ENCODE measurements at regions not wholly inside any gene's neighbourhood (a gene's known extent, or its start where the extent isn't known, plus 50 kb on each side); places are given as distances from the start of the nearest gene placed in this dataset.
"Not testable (repeated sequence)": the region's sequence is repeated elsewhere in the genome, so short reads cannot be mapped to it uniquely, and the experiment has no call there.

- intact Hi-C loops (cut with DNase I); DNase-seq (ENCODE audit: low spot score): not testable (repeated sequence)
Observed at GRCh38 chr7:135872861-135873260, 104.3 kb downstream of the MTPN start.

- intact Hi-C loops (cut with DNase I) = no loop called here
- DNase-seq (ENCODE audit: low spot score) = no peak
Observed at GRCh38 chr7:135862586-135863340, 114.2 kb upstream of the FAM180A start.

- no peak for DNase-seq (ENCODE audit: low spot score)
- intact Hi-C loops (cut with DNase I) = no loop called here
Observed at GRCh38 chr7:135859538-135859937, 110.9 kb upstream of the FAM180A start.

- DNase-seq (ENCODE audit: low spot score) = no peak
- intact Hi-C loops (cut with DNase I) = no loop called here
Observed at GRCh38 chr7:135858851-135859250, 110.2 kb upstream of the FAM180A start.

GRCh38 chr7:135858379-135858778 is 109.8 kb upstream of the FAM180A start:
- intact Hi-C loops (cut with DNase I) = no loop called here
- DNase-seq (ENCODE audit: low spot score) = no peak

GRCh38 chr7:135857519-135858274 is 109.1 kb upstream of the FAM180A start:
- intact Hi-C loops (cut with DNase I) = no loop called here
- no peak for DNase-seq (ENCODE audit: low spot score)

GRCh38 chr7:135856356-135857144 is 107.9 kb upstream of the FAM180A start:
- no peak for DNase-seq (ENCODE audit: low spot score)

GRCh38 chr7:135855846-135856245 is 107.2 kb upstream of the FAM180A start:
- no peak for DNase-seq (ENCODE audit: low spot score)
- intact Hi-C loops (cut with DNase I) = no loop called here

More at GRCh38 chr7:135856356-135857144, 107.9 kb upstream of the FAM180A start:
- intact Hi-C loops (cut with DNase I) = no loop called here

GRCh38 chr7:135853499-135853898 is 104.9 kb upstream of the FAM180A start:
- DNase-seq (ENCODE audit: low spot score) = no peak
- intact Hi-C loops (cut with DNase I) = no loop called here

- DNase-seq (ENCODE audit: low spot score) = no peak
- intact Hi-C loops (cut with DNase I) = no loop called here
Observed at GRCh38 chr7:135853008-135853407, 104.4 kb upstream of the FAM180A start.

- DNase-seq (ENCODE audit: low spot score) = no peak
- intact Hi-C loops (cut with DNase I) = no loop called here
Observed at GRCh38 chr7:135847242-135847641, 98.6 kb upstream of the FAM180A start.

- DNase-seq (ENCODE audit: low spot score) = no peak
- intact Hi-C loops (cut with DNase I) = no loop called here
Observed at GRCh38 chr7:135846339-135846738, 97.7 kb upstream of the FAM180A start.

- intact Hi-C loops (cut with DNase I) = no loop called here
- no peak for DNase-seq (ENCODE audit: low spot score)
Observed at GRCh38 chr7:135845415-135846075, 96.9 kb upstream of the FAM180A start.

- intact Hi-C loops (cut with DNase I) = no loop called here
Observed at GRCh38 chr7:135844903-135845302, 96.3 kb upstream of the FAM180A start.

GRCh38 chr7:135843214-135843613 is 94.6 kb upstream of the FAM180A start:
- intact Hi-C loops (cut with DNase I) = no loop called here

More at GRCh38 chr7:135844903-135845302, 96.3 kb upstream of the FAM180A start:
- no peak for DNase-seq (ENCODE audit: low spot score)

GRCh38 chr7:135842446-135843179 is 94.0 kb upstream of the FAM180A start:
- intact Hi-C loops (cut with DNase I) = no loop called here
- no peak for DNase-seq (ENCODE audit: low spot score)

More at GRCh38 chr7:135843214-135843613, 94.6 kb upstream of the FAM180A start:
- no peak for DNase-seq (ENCODE audit: low spot score)

- intact Hi-C loops (cut with DNase I) = no loop called here
- DNase-seq (ENCODE audit: low spot score) = no peak
Observed at GRCh38 chr7:135840591-135840990, 92.0 kb upstream of the FAM180A start.

GRCh38 chr7:135837675-135838074 is 89.1 kb upstream of the FAM180A start:
- DNase-seq (ENCODE audit: low spot score) = no peak
- intact Hi-C loops (cut with DNase I) = no loop called here

- no peak for DNase-seq (ENCODE audit: low spot score)
- intact Hi-C loops (cut with DNase I) = no loop called here
Observed at GRCh38 chr7:135834266-135834665, 85.7 kb upstream of the FAM180A start.

Data from posterior vena cava (tissue), 2 donors.